Neuronal stem cell (in vitro differentiated cells): ENCODE measurements at regions not wholly inside any gene's neighbourhood (a gene's known extent, or its start where the extent isn't known, plus 50 kb on each side); places are given as distances from the start of the nearest gene placed in this dataset.

Experiments used
- DNase-seq: peaks from one replicate; pipeline ENCODE4 v3.0.0-alpha.2; 2013; ENCODE audit warnings: low spot score
- H2AFZ ChIP-seq: one replicate; pipeline ENCODE4 v1.6.1; 2013; ENCODE audit warnings: mild to moderate bottlenecking, low read length, inconsistent platforms
- H2AK5ac ChIP-seq: 2 replicates; pipeline ENCODE4 v1.6.1; 2013; ENCODE audit warnings: low read depth, mild to moderate bottlenecking, inconsistent platforms, low read length, moderate library complexity, mixed read lengths
- H2BK120ac ChIP-seq: 2 replicates; pipeline ENCODE4 v1.6.1; 2013; ENCODE audit warnings: low read depth, mild to moderate bottlenecking, inconsistent platforms, low read length, moderate library complexity, mixed read lengths
- H2BK12ac ChIP-seq: one replicate; pipeline ENCODE4 v1.6.1; 2013; ENCODE audit warnings: low read length, inconsistent platforms
- H2BK15ac ChIP-seq: 2 replicates; pipeline ENCODE4 v1.6.1; 2013; ENCODE audit warnings: mild to moderate bottlenecking, low read length, inconsistent platforms, mixed read lengths
- H2BK5ac ChIP-seq: one replicate; pipeline ENCODE4 v1.6.1; 2013; ENCODE audit warnings: inconsistent platforms, mild to moderate bottlenecking, low read length, moderate library complexity
- H3K14ac ChIP-seq: one replicate; pipeline ENCODE4 v1.6.1; 2013; ENCODE audit warnings: low read length, inconsistent platforms
- H3K18ac ChIP-seq: 2 replicates; pipeline ENCODE4 v1.6.1; 2013; ENCODE audit warnings: low read length, inconsistent platforms
- H3K23ac ChIP-seq: 2 replicates; pipeline ENCODE4 v1.6.1; 2013; ENCODE audit warnings: low read depth, mild to moderate bottlenecking, mixed read lengths, low read length, inconsistent platforms; ENCODE audit not compliant: poor library complexity
- H3K27ac ChIP-seq: replicated peaks from 3 replicates; pipeline ENCODE4 v1.5.1; 2013; ENCODE audit warnings: low read length, inconsistent platforms
- H3K27me3 ChIP-seq, 3 experiments: 2 replicates each; pipeline ENCODE4 v1.6.1; 2013; ENCODE audit warnings: low read length in 3 of 3, mild to moderate bottlenecking in 2 of 3, inconsistent platforms in 1 of 3, low read depth in 1 of 3, mixed read lengths in 1 of 3, moderate library complexity in 1 of 3; ENCODE audit not compliant: control insufficient read depth in 3 of 3, insufficient read depth in 3 of 3
- H3K36me3 ChIP-seq, 2 donors: replicated peaks in 1 of 2; 2 replicates each; pipeline ENCODE4 v1.6.1; 2013; ENCODE audit warnings: low read length in 2 of 2; ENCODE audit not compliant: control insufficient read depth in 2 of 2, insufficient read depth in 2 of 2
- H3K4ac ChIP-seq: 2 replicates; pipeline ENCODE4 v1.6.1; 2013; ENCODE audit warnings: inconsistent platforms, mild to moderate bottlenecking, low read length, moderate library complexity
- H3K4me1 ChIP-seq, 2 donors: 1 replicate in 1 of 2; 2 replicates in 1 of 2; pipeline ENCODE4 v1.6.1; 2013; ENCODE audit warnings: low read length in 2 of 2, low read depth in 1 of 2; ENCODE audit not compliant: control insufficient read depth in 2 of 2, insufficient read depth in 1 of 2
- H3K4me2 ChIP-seq: one replicate; pipeline ENCODE4 v1.6.1; 2013; ENCODE audit warnings: mild to moderate bottlenecking, low read length, inconsistent platforms; ENCODE audit not compliant: insufficient read depth, poor library complexity, severe bottlenecking
- H3K4me3 ChIP-seq, 2 donors: 2 replicates each; pipeline ENCODE4 v1.5.1; 2013; ENCODE audit warnings: low read length in 2 of 2, mild to moderate bottlenecking in 2 of 2, inconsistent platforms in 1 of 2, moderate library complexity in 1 of 2
- H3K79me1 ChIP-seq: one replicate; pipeline ENCODE4 v1.6.1; 2013; ENCODE audit warnings: low read depth, mild to moderate bottlenecking, inconsistent platforms, low read length, moderate library complexity
- H3K9ac ChIP-seq: one replicate; pipeline ENCODE4 v1.6.1; 2013; ENCODE audit warnings: mild to moderate bottlenecking, low read depth, low read length, inconsistent platforms; ENCODE audit not compliant: poor library complexity
- H3K9me3 ChIP-seq, 2 donors: replicated peaks in 1 of 2; 2 replicates each; pipeline versions ENCODE3 to v1.6.1; 2013; ENCODE audit warnings: low read length in 2 of 2, mild to moderate bottlenecking in 2 of 2, inconsistent platforms in 1 of 2, low read depth in 1 of 2, mixed read lengths in 1 of 2, moderate library complexity in 1 of 2; ENCODE audit not compliant: control insufficient read depth in 2 of 2, insufficient read depth in 1 of 2
- H4K8ac ChIP-seq: one replicate; pipeline ENCODE4 v1.6.1; 2013; ENCODE audit warnings: low read depth, mild to moderate bottlenecking, inconsistent platforms, low read length, moderate library complexity
- H4K91ac ChIP-seq: one replicate; pipeline ENCODE4 v1.6.1; 2013; ENCODE audit warnings: low read length, low read depth, mild to moderate bottlenecking, inconsistent platforms; ENCODE audit not compliant: poor library complexity
- WGBS, 2 donors: extraction: QIAGEN DNeasy Blood & Tissue Kit; methylation state at CpG; one replicate each; pipeline ENCODE4 v1.1.7; 2013; ENCODE audit warnings: missing lambda C conversion rate in 2 of 2, mixed read lengths in 1 of 2; ENCODE audit not compliant: insufficient read length in 2 of 2, insufficient replicate concordance in 1 of 2; ENCODE audit errors: extremely low coverage in 2 of 2; 5-methylcytosine and 5-hydroxymethylcytosine counted together

- Histone ChIP-seq H2BK15ac (no peak overlapping the region), H2AK5ac (no peak overlapping the region), H2BK120ac (no peak overlapping the region), H3K4me1 (no peaks in the 10 kb centered on the region), H3K4ac (no peak overlapping the region), H3K18ac (no peak overlapping the region), H3K9me3 (no peaks in the 10 kb centered on the region), H3K23ac (no peak overlapping the region), H3K27me3 (no peaks in the 10 kb centered on the region), H3K4me3 (no peak overlapping the region), H2AFZ (peak overlapping the region; percentile 29), H3K9ac (no peak overlapping the region), H3K27ac (no peak overlapping the region), H3K4me2 (no peak overlapping the region), H2BK5ac (no peak overlapping the region), H3K36me3 (no peaks in the 10 kb centered on the region), H4K91ac (no peak overlapping the region), H4K8ac (no peak overlapping the region), H3K14ac (no peak overlapping the region), H3K79me1 (no peaks in the 10 kb centered on the region), H2BK12ac (no peak overlapping the region)
- WGBS, 2 donors = no CpG with 5 or more reads among the region's 1 CpG
- no peak for DNase-seq
Observed at GRCh38 chr18:29123706-29124530, 947.0 kb upstream of the CDH2 start.

GRCh38 chr18:29104671-29105070 lies 927.7 kb upstream of the CDH2 start:
- no peaks in the 10 kb centered on the region for H3K36me3 ChIP-seq
- H3K9ac ChIP-seq = no peak overlapping the region
- no peak overlapping the region for H4K8ac ChIP-seq
- H2BK15ac ChIP-seq = no peak overlapping the region
- no peak overlapping the region for H3K23ac ChIP-seq
- H2BK120ac ChIP-seq = no peak overlapping the region
- no peak overlapping the region for H2BK5ac ChIP-seq
- H3K14ac ChIP-seq = no peak overlapping the region
- H3K27me3 ChIP-seq = no peaks in the 10 kb centered on the region
- no peak overlapping the region for H4K91ac ChIP-seq
- WGBS, 2 donors = no CpG with 5 or more reads among the region's 6 CpGs
- no peaks in the 10 kb centered on the region for H3K4me1 ChIP-seq
- H3K4me2 ChIP-seq = no peak overlapping the region
- H3K9me3 ChIP-seq = no peaks in the 10 kb centered on the region
- DNase-seq = no peak
- H3K79me1 ChIP-seq = no peaks in the 10 kb centered on the region
- no peak overlapping the region for H3K27ac ChIP-seq
- H3K18ac ChIP-seq = no peak overlapping the region
- H2AFZ ChIP-seq = no peak overlapping the region
- no peak overlapping the region for H2AK5ac ChIP-seq
- no peak overlapping the region for H3K4ac ChIP-seq
- no peak overlapping the region for H2BK12ac ChIP-seq
- no peak overlapping the region for H3K4me3 ChIP-seq

DNA sequence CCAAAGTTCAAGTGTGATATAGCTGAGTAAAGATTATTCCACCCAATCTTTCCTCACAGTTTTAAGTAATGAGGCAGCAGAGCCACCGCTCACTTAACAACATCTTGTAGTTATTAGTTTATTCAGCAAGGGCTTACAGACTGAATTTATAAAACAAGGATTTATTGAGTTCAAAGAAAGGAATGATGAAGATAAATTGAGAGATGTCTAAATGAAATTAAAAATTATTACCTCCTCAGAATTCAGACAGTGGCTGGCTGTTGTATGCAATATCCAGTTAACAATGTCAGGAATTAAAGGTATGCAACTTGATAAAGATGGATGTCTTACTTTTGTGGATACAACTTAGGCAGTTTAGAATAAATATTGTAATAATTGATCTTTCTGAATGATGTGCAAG lies 927.3 kb upstream of the CDH2 start:
- H3K18ac ChIP-seq = no peak overlapping the region
- no peak overlapping the region for H4K91ac ChIP-seq
- H3K79me1 ChIP-seq = no peaks in the 10 kb centered on the region
- H3K9me3 ChIP-seq = no peaks in the 10 kb centered on the region
- no peak overlapping the region for H3K4me3 ChIP-seq
- no peaks in the 10 kb centered on the region for H3K27me3 ChIP-seq
- no peaks in the 10 kb centered on the region for H3K36me3 ChIP-seq
- H2BK12ac ChIP-seq = no peak overlapping the region
- H3K4me1 ChIP-seq = no peaks in the 10 kb centered on the region
- H2AK5ac ChIP-seq = no peak overlapping the region
- no peak overlapping the region for H4K8ac ChIP-seq
- no peak overlapping the region for H3K23ac ChIP-seq
- H2BK120ac ChIP-seq = no peak overlapping the region
- H3K27ac ChIP-seq = no peak overlapping the region
- no peak overlapping the region for H2AFZ ChIP-seq
- H3K4me2 ChIP-seq = no peak overlapping the region
- no peak overlapping the region for H2BK15ac ChIP-seq
- H3K14ac ChIP-seq = no peak overlapping the region
- no peak overlapping the region for H3K9ac ChIP-seq
- no peak overlapping the region for H3K4ac ChIP-seq
- H2BK5ac ChIP-seq = no peak overlapping the region
- no peak for DNase-seq
- WGBS, 2 donors = no CpG with 5 or more reads among the region's 1 CpG

DNA sequence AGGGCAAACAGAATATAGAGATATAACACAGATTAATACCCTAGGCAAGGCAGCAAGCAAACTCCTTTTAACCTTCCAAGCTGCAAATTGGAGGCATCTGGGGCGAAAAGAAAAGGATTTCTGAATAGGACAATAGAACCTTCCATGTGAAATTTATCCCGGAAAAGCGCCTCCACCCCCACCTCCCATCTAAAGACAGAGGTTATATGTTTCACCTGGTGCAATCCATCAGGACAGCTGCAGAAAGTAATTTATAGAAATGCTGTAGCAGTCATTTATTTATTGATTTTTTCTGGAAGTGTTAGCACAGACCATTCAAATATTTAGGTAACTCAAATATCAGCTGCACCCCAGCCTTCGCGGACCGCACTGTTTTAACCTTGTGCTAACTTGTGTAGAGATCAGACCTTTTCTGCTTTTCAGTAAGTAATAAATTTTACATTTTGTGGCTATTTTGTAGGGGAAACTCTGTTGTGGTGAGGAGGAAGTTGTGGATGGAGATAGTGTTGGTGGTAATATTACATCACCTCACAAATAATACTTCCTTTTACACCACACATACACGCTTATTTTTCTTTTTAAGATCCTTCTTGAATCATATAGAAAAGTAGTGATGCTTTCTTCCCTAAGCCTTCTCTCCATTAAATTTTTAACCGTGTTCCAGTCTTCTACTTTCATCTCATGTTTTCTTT lies 919.3 kb upstream of the CDH2 start:
- no peak overlapping the region for H2BK12ac ChIP-seq

More for the DNA sequence above, 919.3 kb upstream of the CDH2 start:
- H4K8ac ChIP-seq = no peak overlapping the region
- no peaks in the 10 kb centered on the region for H3K36me3 ChIP-seq
- no CpG with 5 or more reads among the region's 8 CpGs for WGBS, 2 donors
- no peak overlapping the region for H3K4ac ChIP-seq
- H3K4me3 ChIP-seq = no peak overlapping the region
- H3K4me1 ChIP-seq = no peaks in the 10 kb centered on the region
- no peak for DNase-seq
- H2BK5ac ChIP-seq = no peak overlapping the region
- H2AFZ ChIP-seq = no peak overlapping the region
- H3K4me2 ChIP-seq = no peak overlapping the region
- no peaks in the 10 kb centered on the region for H3K27me3 ChIP-seq
- no peaks in the 10 kb centered on the region for H3K9me3 ChIP-seq
- H3K23ac ChIP-seq = no peak overlapping the region
- no peak overlapping the region for H3K27ac ChIP-seq
- no peak overlapping the region for H4K91ac ChIP-seq
- H2AK5ac ChIP-seq = no peak overlapping the region
- H2BK120ac ChIP-seq = no peak overlapping the region
- no peak overlapping the region for H3K18ac ChIP-seq
- no peak overlapping the region for H3K14ac ChIP-seq
- H2BK15ac ChIP-seq = no peak overlapping the region
- H3K79me1 ChIP-seq = no peaks in the 10 kb centered on the region
- H3K9ac ChIP-seq = no peak overlapping the region
